ENCODE measurements at regions not wholly inside any gene's neighbourhood (a gene's known extent, or its start where the extent isn't known, plus 50 kb on each side); places are given as distances from the start of the nearest gene placed in this dataset.

GRCh38 chr2:117057016-117057415 lies 757.5 kb upstream of the DDX18 start:
- TF ChIP-seq POLR2A (IDR thresholded peaks at IDR 0.05; ENCODE audit: low read depth, low read length) (no peak), POLR2AphosphoS5 (IDR thresholded peaks at IDR 0.05; ENCODE audit: low read depth, low read length) (no peak), TAF1 (IDR thresholded peaks at IDR 0.05; ENCODE audit: borderline replicate concordance, low read depth, low read length) (no peak)
